ENCODE measurements at regions not wholly inside any gene's neighbourhood (a gene's known extent, or its start where the extent isn't known, plus 50 kb on each side); places are given as distances from the start of the nearest gene placed in this dataset.

GRCh38 chr9:73532985-73533384, 381.3 kb downstream of the ANXA1 start:
- H3K9me3 Mint-ChIP-seq: no peaks in the 10 kb centered on the region
- H3K4me3 Mint-ChIP-seq: no peak overlapping the region
- no peaks in the 10 kb centered on the region for H3K27me3 Mint-ChIP-seq (ENCODE audit: low read depth)
- H3K4me1 Mint-ChIP-seq (ENCODE audit: low read depth): no peaks in the 10 kb centered on the region
- no peak overlapping the region for H3K27ac Mint-ChIP-seq
- no peaks in the 10 kb centered on the region for H3K36me3 Mint-ChIP-seq (ENCODE audit: low read depth)

- Mint-ChIP-seq H3K36me3 (ENCODE audit: low read depth) (no peaks in the 10 kb centered on the region), H3K27ac (no peak overlapping the region), H3K27me3 (ENCODE audit: low read depth) (no peaks in the 10 kb centered on the region), H3K4me3 (no peak overlapping the region), H3K9me3 (no peaks in the 10 kb centered on the region), H3K4me1 (ENCODE audit: low read depth) (no peaks in the 10 kb centered on the region)
These were observed 384.7 kb downstream of the ANXA1 start for GRCh38 chr9:73536403-73536802.

- Mint-ChIP-seq H3K27ac (no peak overlapping the region), H3K27me3 (ENCODE audit: low read depth) (no peaks in the 10 kb centered on the region), H3K4me1 (ENCODE audit: low read depth) (no peaks in the 10 kb centered on the region), H3K4me3 (no peak overlapping the region), H3K9me3 (no peaks in the 10 kb centered on the region), H3K36me3 (ENCODE audit: low read depth) (no peaks in the 10 kb centered on the region)
These were observed 385.9 kb downstream of the ANXA1 start for GRCh38 chr9:73537561-73537960.

GRCh38 chr9:73539881-73540390, 388.3 kb downstream of the ANXA1 start:
- no peaks in the 10 kb centered on the region for H3K4me1 Mint-ChIP-seq (ENCODE audit: low read depth)
- H3K27me3 Mint-ChIP-seq (ENCODE audit: low read depth): no peaks in the 10 kb centered on the region
- no peak overlapping the region for H3K4me3 Mint-ChIP-seq
- no peak overlapping the region for H3K27ac Mint-ChIP-seq
- no peaks in the 10 kb centered on the region for H3K9me3 Mint-ChIP-seq
- H3K36me3 Mint-ChIP-seq (ENCODE audit: low read depth): no peaks in the 10 kb centered on the region

GRCh38 chr9:73541923-73542322, 390.3 kb downstream of the ANXA1 start:
- no peak overlapping the region for H3K4me3 Mint-ChIP-seq
- no peaks in the 10 kb centered on the region for H3K4me1 Mint-ChIP-seq (ENCODE audit: low read depth)
- H3K9me3 Mint-ChIP-seq: no peaks in the 10 kb centered on the region
- no peak overlapping the region for H3K27ac Mint-ChIP-seq
- no peaks in the 10 kb centered on the region for H3K36me3 Mint-ChIP-seq (ENCODE audit: low read depth)
- no peaks in the 10 kb centered on the region for H3K27me3 Mint-ChIP-seq (ENCODE audit: low read depth)

GRCh38 chr9:73543727-73544126, 392.1 kb downstream of the ANXA1 start:
- Mint-ChIP-seq H3K4me1 (ENCODE audit: low read depth) (no peaks in the 10 kb centered on the region), H3K27me3 (ENCODE audit: low read depth) (no peaks in the 10 kb centered on the region), H3K27ac (no peak overlapping the region), H3K36me3 (ENCODE audit: low read depth) (no peaks in the 10 kb centered on the region), H3K4me3 (no peak overlapping the region), H3K9me3 (no peaks in the 10 kb centered on the region)

GRCh38 chr9:73548201-73548600, 396.5 kb downstream of the ANXA1 start:
- Mint-ChIP-seq H3K9me3 (peaks cover 4% of the 10 kb centered on the region), H3K27ac (no peak overlapping the region), H3K4me1 (ENCODE audit: low read depth) (no peaks in the 10 kb centered on the region), H3K36me3 (ENCODE audit: low read depth) (no peaks in the 10 kb centered on the region), H3K27me3 (ENCODE audit: low read depth) (no peaks in the 10 kb centered on the region), H3K4me3 (no peak overlapping the region)

- no peak overlapping the region for H3K27ac Mint-ChIP-seq
- H3K9me3 Mint-ChIP-seq: peaks cover 5% of the 10 kb centered on the region
- H3K36me3 Mint-ChIP-seq (ENCODE audit: low read depth): no peaks in the 10 kb centered on the region
- no peaks in the 10 kb centered on the region for H3K4me1 Mint-ChIP-seq (ENCODE audit: low read depth)
- no peaks in the 10 kb centered on the region for H3K27me3 Mint-ChIP-seq (ENCODE audit: low read depth)
- no peak overlapping the region for H3K4me3 Mint-ChIP-seq
These were observed 398.3 kb downstream of the ANXA1 start for GRCh38 chr9:73549991-73550390.

- H3K27ac Mint-ChIP-seq: no peak overlapping the region
- H3K9me3 Mint-ChIP-seq: peaks cover 5% of the 10 kb centered on the region
- no peaks in the 10 kb centered on the region for H3K4me1 Mint-ChIP-seq (ENCODE audit: low read depth)
- H3K4me3 Mint-ChIP-seq: no peak overlapping the region
- H3K27me3 Mint-ChIP-seq (ENCODE audit: low read depth): no peaks in the 10 kb centered on the region
- no peaks in the 10 kb centered on the region for H3K36me3 Mint-ChIP-seq (ENCODE audit: low read depth)
These were observed 401.6 kb downstream of the ANXA1 start for GRCh38 chr9:73553295-73553694.

- Mint-ChIP-seq H3K27me3 (ENCODE audit: low read depth) (no peaks in the 10 kb centered on the region), H3K36me3 (ENCODE audit: low read depth) (no peaks in the 10 kb centered on the region), H3K4me3 (no peak overlapping the region), H3K27ac (no peak overlapping the region), H3K9me3 (no peaks in the 10 kb centered on the region), H3K4me1 (ENCODE audit: low read depth) (no peaks in the 10 kb centered on the region)
These were observed 406.8 kb downstream of the ANXA1 start for GRCh38 chr9:73558471-73558870.

- Mint-ChIP-seq H3K27me3 (ENCODE audit: low read depth) (no peaks in the 10 kb centered on the region), H3K4me1 (ENCODE audit: low read depth) (no peaks in the 10 kb centered on the region), H3K27ac (no peak overlapping the region), H3K9me3 (no peaks in the 10 kb centered on the region), H3K4me3 (no peak overlapping the region), H3K36me3 (ENCODE audit: low read depth) (no peaks in the 10 kb centered on the region)
These were observed 413.4 kb downstream of the ANXA1 start for GRCh38 chr9:73565026-73565425.

- Mint-ChIP-seq H3K4me3 (no peak overlapping the region), H3K36me3 (ENCODE audit: low read depth) (no peaks in the 10 kb centered on the region), H3K27ac (no peak overlapping the region), H3K9me3 (no peaks in the 10 kb centered on the region), H3K4me1 (ENCODE audit: low read depth) (no peaks in the 10 kb centered on the region), H3K27me3 (ENCODE audit: low read depth) (no peaks in the 10 kb centered on the region)
These were observed 414.3 kb downstream of the ANXA1 start for GRCh38 chr9:73565833-73566465.

GRCh38 chr9:73566627-73567026, 415.0 kb downstream of the ANXA1 start:
- Mint-ChIP-seq H3K36me3 (ENCODE audit: low read depth) (no peaks in the 10 kb centered on the region), H3K9me3 (no peaks in the 10 kb centered on the region)

GRCh38 chr9:73573235-73573634, 421.6 kb downstream of the ANXA1 start:
- no peaks in the 10 kb centered on the region for H3K9me3 Mint-ChIP-seq
- H3K36me3 Mint-ChIP-seq (ENCODE audit: low read depth): no peaks in the 10 kb centered on the region
- no peaks in the 10 kb centered on the region for H3K4me1 Mint-ChIP-seq (ENCODE audit: low read depth)
- H3K4me3 Mint-ChIP-seq: no peak overlapping the region
- no peaks in the 10 kb centered on the region for H3K27me3 Mint-ChIP-seq (ENCODE audit: low read depth)
- no peak overlapping the region for H3K27ac Mint-ChIP-seq

More at GRCh38 chr9:73566627-73567026, 415.0 kb downstream of the ANXA1 start:
- Mint-ChIP-seq H3K27me3 (ENCODE audit: low read depth) (no peaks in the 10 kb centered on the region), H3K27ac (no peak overlapping the region), H3K4me3 (no peak overlapping the region), H3K4me1 (ENCODE audit: low read depth) (no peaks in the 10 kb centered on the region)

- H3K36me3 Mint-ChIP-seq (ENCODE audit: low read depth): no peaks in the 10 kb centered on the region
- no peaks in the 10 kb centered on the region for H3K9me3 Mint-ChIP-seq
- no peak overlapping the region for H3K4me3 Mint-ChIP-seq
- no peaks in the 10 kb centered on the region for H3K4me1 Mint-ChIP-seq (ENCODE audit: low read depth)
- no peak overlapping the region for H3K27ac Mint-ChIP-seq
- no peaks in the 10 kb centered on the region for H3K27me3 Mint-ChIP-seq (ENCODE audit: low read depth)
These were observed 423.7 kb downstream of the ANXA1 start for GRCh38 chr9:73575101-73576060.

All from T-helper 1 cell treated with Interleukin-12 subunit alpha and Interleukin-12 subunit beta and Interleukin-4 antibody, amounts not matched to agents 30 μg/mL and 1 μg/mL, for 36 hours (primary cell).